NCI-H2171 treated with DMSO at 0.1 percent for 48 hours (cell line): ENCODE measurements at regions not wholly inside any gene's neighbourhood (a gene's known extent, or its start where the extent isn't known, plus 50 kb on each side); places are given as distances from the start of the nearest gene placed in this dataset.
"Not testable (repeated sequence)": the region's sequence is repeated elsewhere in the genome, so short reads cannot be mapped to it uniquely, and the experiment has no call there.

Source experiments
- DNase-seq: peaks from one replicate; lab custom pipeline; 2025; lab: John Stamatoyannopoulos, UW

GRCh38 chr6:26957399-26958127 is 289.9 kb upstream of the PRSS16 start:
- DNase-seq = peak; percentile 41

DNA sequence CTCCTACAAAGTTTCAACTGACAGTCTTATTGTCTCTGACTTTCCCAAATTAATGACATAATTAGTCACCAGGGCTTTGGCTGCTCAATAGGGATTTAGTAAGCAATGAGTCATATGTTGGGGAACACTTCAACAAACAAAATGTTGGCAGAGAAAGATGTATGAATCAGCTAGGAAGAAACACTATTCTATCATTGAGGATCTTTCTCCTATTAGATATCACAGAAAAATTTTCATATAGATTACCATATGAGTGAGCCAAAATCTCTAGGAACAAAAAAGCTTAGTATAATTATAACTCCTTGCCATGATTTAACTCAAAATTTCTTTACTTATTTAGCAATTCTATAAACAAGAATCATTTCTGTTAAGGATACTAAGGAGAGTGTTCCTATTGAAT is 286.3 kb upstream of the PRSS16 start:
- not testable (repeated sequence) for DNase-seq

DNA sequence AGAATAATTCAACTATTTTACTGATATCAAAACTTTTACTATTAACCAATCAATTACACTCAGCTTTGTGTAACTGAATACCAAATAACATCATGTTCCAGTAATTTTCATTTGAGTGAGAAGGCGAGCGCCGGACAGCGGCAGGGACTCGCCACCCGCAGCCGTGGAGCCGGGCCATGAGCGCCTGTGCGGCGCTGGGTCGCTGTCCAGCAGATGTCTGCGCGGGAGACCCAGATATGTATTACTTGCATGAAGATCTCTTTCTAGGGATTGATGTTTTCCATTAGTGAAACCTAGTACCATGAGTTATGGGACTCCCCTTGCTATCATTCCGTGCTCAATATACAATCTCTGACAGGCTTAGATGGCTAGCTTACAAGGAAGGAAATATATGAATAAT is 245.1 kb upstream of the PRSS16 start:
- DNase-seq = no peak

DNA sequence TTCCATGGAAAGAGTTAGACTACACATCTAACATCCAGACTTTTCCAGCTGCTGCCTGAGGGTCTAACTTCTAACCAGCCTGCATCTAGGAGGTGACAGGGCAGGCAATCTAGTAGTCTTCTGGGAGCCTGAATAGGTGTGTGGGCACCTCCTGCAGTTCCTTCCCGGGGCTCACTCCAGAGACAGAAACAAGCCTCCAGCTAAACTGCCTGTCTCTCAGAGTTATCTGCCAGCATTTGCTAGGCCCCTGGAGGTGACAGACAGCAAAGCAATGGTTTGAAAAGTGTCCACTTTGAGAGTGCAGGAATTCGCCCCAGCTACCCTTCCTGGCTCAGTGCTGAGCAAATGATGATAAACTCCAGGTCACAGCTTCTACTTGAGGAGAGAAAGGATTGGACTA is 240.5 kb upstream of the PRSS16 start:
- no peak for DNase-seq

DNA sequence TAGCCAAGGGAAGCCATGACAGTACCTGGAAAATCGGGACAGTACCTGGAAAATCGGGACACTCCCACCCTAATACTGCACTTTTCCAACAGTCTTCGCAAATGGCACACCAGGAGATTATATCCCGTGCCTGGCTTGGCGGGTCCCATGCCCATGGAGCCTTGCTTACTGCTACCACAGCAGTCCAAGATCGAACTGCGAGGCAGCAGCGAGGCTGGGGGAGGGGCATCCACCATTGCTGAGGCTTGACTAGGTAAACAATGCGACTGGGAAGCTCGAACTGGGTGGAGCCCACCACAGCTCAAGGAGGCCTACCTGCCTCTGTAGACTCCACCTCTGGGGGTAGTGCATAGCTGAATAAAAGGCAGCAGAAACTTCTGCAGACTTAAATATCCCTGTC is 238.9 kb upstream of the PRSS16 start:
- not testable (repeated sequence) for DNase-seq

DNA sequence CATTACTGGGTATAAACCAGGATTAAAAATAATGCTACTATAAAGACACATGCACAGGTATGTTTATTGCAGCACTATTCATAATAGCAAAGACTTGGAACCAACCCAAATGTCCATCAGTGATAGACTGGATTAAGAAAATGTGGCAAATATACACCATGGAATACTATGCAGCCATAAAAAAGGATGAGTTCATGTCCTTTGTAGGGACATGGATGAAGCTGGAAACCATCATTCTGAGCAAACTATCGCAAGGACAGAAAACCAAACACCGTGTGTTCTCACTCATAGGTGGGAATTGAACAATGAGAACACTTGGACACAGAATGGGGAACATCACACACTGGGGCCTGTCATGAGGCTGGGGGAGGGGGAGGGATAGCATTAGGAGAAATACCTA is 233.4 kb upstream of the PRSS16 start:
- DNase-seq = not testable (repeated sequence)

GRCh38 chr6:27016689-27017088 is 230.8 kb upstream of the PRSS16 start:
- DNase-seq = no peak

- DNase-seq = not testable (repeated sequence)
Observed at GRCh38 chr6:27018401-27018800, 229.1 kb upstream of the PRSS16 start.

GRCh38 chr6:27019651-27020552 is 227.6 kb upstream of the PRSS16 start:
- peak; percentile 75 for DNase-seq

DNA sequence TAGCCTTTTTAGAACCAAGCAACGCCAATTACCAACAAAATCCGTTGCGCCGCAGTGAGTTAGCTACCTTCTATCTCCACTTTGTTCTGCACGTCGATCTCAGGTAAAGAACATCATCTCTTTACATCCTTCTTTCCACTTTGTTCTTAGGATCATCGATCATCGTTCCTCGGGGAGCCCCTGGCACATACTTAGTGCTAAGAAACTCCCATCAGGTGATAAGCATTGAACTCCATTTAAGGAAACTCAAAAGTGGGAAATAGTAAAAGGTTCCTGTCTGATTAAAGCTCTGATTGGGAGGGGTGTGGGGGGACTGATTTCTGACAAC is 227.0 kb upstream of the PRSS16 start:
- no peak for DNase-seq

- no peak for DNase-seq
Observed at GRCh38 chr6:27023664-27024063, 223.8 kb upstream of the PRSS16 start.

DNA sequence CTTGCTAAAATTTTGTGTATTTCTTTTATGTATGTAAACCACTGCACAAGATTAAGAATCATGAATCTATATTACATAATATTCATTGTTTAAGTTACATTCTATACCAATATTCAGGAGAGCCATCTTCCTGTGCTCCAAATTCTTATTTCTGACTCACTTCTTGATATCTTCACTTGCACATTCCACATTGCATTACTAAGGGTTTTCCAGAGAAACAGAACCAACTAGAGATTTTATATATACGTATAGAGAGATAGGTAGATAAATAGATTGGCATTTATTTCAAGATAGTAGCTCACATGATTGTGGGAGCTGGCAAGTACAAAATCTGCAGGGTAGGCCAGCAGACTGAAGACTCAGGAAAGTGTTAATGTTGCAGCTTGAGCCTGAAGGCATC is 222.2 kb upstream of the PRSS16 start:
- DNase-seq = no peak

DNA sequence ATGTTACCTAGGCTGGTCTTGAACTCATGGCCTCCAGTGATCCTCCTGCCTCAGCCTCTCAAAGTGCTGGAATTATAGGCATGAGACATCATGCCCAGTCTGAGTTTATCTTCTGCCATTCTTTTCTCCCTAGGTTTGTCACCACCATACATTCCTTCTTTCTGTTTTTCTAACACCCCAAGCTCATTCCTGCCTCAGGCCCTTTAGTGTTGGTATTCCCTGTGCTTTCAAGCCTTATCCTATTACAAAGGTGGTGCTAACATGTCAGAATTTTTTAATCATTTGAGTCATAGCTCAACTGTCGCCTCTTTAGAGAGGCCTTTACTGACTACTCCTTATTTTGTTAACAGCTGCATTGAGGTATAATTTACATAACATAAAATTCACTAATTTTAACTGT is 221.1 kb upstream of the PRSS16 start:
- DNase-seq = no peak

DNA sequence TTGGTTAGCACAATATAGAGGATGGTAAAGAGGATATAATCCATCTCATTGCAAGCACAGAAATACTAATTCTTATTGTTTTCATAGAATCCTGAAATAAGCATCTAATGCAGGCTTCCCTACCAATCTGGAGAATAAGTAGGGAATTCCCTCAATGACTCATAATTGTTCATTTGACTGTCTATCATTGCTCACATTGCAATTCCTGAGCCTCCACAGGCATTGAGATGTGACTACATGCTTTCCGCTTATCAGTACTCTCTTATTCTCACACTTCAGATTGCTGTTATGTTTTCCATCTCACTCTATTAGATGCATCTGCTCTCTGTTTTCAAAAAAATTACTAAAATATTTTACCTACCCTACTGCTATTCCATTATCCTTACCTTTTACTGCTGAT is 216.2 kb upstream of the PRSS16 start:
- DNase-seq = no peak

DNA sequence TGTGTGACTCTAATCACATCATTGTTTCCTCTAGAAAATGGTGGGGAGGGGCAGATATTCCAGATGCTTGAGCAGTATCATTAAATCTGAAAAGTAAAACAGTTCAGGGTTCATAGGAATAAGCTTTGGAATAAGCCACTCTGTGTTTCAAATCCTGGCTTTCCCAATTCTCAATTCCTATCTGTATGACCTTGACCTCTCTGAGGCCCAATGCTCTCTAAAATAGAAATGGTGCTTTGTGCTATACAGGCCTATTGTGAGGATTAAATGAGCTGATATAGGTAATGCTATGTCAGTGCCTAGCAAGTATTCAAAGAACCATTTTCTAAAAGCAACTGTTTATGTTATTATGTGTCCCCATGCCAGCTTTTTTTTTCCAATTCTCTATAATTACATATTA is 209.0 kb upstream of the PRSS16 start:
- DNase-seq = no peak

DNA sequence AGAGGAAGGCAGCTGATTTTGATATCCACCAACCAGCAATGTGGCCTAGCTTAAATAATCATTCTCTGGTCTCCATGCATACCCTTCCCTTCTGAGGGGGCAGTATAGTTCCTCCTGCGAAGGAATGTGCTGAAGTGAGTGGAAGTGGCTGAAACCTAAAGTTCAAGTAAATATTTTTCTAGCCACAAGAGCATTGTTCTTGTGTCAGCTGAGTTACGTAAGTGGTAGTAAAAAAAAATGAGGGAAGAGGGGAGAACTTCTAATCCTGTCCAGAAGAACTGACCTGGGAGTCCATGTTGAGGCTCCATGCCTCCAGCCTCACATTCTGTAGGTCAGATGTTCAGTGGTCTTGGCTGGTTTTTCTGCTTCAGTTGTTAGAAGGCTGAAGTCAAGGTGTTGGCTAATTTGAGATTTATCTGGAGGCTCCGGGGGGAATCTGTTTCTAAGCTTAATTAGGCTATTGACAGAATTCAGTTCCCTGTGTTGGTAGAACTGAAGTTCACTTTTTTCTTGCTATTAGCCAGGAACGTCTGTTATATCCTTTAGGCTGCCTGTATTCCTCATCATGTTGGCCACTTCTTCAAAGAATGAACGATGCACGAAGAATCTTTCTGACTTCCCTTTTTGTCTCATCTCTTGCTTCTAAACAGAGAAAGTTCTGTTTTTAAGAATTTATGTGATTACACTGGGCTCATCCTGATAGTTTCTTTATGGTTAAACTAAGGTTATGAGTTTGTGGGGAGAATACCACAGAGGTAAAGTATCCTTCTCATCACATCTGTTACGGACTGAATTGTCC is 207.1 kb upstream of the PRSS16 start:
- DNase-seq = no peak

DNA sequence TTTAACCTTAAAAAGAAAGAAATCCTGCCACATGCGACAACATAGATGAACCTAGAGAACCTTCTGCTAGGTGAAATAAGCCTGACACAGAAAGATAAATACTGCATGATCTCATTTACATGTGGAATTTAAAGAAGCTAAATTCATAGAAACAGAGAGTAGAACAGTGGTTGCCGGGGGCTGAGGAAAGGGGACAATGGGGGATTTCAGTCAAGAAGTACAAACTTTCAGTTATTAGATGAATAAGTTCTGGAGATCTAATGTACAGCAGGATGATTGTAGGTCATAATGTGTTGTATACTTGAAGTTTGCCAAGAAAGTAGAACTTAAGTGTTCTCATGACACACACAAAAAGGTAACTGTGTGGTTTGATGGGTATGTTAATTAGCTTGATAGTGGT is 204.3 kb upstream of the PRSS16 start:
- no peak for DNase-seq

DNA sequence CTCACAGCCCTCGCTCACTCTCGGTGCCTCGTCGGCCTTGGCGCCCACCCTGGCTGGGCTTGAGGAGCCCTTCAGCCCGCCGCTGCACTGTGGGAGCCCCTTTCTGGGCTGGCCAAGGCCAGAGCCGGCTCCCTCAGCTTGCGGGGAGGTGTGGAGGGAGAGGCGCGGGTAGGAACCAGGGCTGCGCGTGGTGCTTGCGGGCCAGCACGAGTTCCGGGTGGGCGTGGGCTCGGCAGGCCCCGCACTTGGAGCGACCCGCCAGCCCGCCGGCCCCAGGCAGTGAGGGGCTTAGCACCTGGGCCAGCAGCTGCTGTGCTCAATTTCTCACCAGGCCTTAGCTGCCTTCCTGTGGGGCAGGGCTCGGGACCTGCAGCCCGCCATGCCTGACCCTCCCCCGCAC is 202.4 kb upstream of the PRSS16 start:
- not testable (repeated sequence) for DNase-seq

GRCh38 chr6:27047725-27048124 is 199.8 kb upstream of the PRSS16 start:
- not testable (repeated sequence) for DNase-seq

GRCh38 chr6:27049863-27050781 is 197.4 kb upstream of the PRSS16 start:
- no peak for DNase-seq

DNA sequence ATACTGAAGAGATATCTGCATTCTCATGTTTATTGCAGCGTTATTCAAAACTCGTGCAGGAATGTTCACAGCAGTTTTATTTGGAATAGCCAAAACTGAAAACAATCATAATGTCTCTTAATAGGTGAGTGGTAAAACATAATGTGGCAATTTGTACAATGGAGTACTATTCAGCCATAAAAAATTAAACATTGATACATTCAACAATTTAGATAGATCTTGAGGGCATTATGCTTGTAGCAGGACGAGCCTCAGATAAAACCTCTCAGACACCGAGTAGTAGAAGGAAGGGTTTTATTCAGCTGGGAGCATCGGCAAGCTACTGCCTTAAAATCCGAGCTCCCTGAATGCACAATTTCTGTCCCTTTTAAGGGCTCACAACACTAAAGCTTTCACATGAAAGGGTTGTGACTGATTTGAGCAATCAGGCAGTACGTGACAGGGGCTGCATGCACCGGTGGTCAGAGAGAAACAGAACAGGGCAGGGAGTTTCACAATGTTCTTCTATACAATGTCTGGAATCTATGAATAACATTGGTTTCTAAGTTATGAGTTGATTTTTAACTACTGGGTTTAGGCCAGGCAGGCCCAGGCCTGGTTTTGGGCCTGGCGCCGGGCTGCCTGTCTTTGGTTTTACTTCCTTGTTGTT is 195.3 kb upstream of the PRSS16 start:
- DNase-seq = not testable (repeated sequence)
